Tibial nerve (tissue), 3 donors: ENCODE measurements at regions not wholly inside any gene's neighbourhood (a gene's known extent, or its start where the extent isn't known, plus 50 kb on each side); places are given as distances from the start of the nearest gene placed in this dataset.

ENCODE experiments used
- POLR2A ChIP-seq, 2 donors: fragments of 450-650 bp; IDR thresholded peaks; one replicate each; pipeline ENCODE4 v1.6.1; 2017; ENCODE audit warnings: antibody characterized with exemption in 2 of 2, mild to moderate bottlenecking in 2 of 2, moderate library complexity in 2 of 2
- TF ChIP-seq, protein P1 (sequence below), 5 experiments: fragments of 200-600 bp in 3 of 5; fragments of 450-650 bp in 2 of 5; sonication (generic) in 3 of 5; IDR thresholded peaks; one replicate each; pipeline ENCODE4 v1.5.1; 2016 to 2019; ENCODE audit warnings: antibody characterized with exemption in 5 of 5, mild to moderate bottlenecking in 3 of 5, moderate library complexity in 2 of 5

GRCh38 chr20:55253781-55254180, 751.5 kb downstream of the CBLN4 start:
- TF ChIP-seq, protein P1, sequence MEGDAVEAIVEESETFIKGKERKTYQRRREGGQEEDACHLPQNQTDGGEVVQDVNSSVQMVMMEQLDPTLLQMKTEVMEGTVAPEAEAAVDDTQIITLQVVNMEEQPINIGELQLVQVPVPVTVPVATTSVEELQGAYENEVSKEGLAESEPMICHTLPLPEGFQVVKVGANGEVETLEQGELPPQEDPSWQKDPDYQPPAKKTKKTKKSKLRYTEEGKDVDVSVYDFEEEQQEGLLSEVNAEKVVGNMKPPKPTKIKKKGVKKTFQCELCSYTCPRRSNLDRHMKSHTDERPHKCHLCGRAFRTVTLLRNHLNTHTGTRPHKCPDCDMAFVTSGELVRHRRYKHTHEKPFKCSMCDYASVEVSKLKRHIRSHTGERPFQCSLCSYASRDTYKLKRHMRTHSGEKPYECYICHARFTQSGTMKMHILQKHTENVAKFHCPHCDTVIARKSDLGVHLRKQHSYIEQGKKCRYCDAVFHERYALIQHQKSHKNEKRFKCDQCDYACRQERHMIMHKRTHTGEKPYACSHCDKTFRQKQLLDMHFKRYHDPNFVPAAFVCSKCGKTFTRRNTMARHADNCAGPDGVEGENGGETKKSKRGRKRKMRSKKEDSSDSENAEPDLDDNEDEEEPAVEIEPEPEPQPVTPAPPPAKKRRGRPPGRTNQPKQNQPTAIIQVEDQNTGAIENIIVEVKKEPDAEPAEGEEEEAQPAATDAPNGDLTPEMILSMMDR (IDR thresholded peaks at IDR 0.05): no peak
- no peak for TF ChIP-seq POLR2A (IDR thresholded peaks at IDR 0.05)
